ENCODE measurements at regions not wholly inside any gene's neighbourhood (a gene's known extent, or its start where the extent isn't known, plus 50 kb on each side); places are given as distances from the start of the nearest gene placed in this dataset.
"Not testable (repeated sequence)": the region's sequence is repeated elsewhere in the genome, so short reads cannot be mapped to it uniquely, and the experiment has no call there.

GRCh38 chr7:152949790-152950189 lies 190.2 kb downstream of the ACTR3B start:
- no peak for DNase-seq

GRCh38 chr7:152956006-152956405 lies 196.5 kb downstream of the ACTR3B start:
- no peak for DNase-seq

GRCh38 chr7:152959610-152960009 lies 200.1 kb downstream of the ACTR3B start:
- no peak for DNase-seq

GRCh38 chr7:152961796-152962195 lies 202.2 kb downstream of the ACTR3B start:
- DNase-seq: not testable (repeated sequence)

GRCh38 chr7:152966189-152966588 lies 206.6 kb downstream of the ACTR3B start:
- no peak for DNase-seq

- no peak for DNase-seq
Observed at GRCh38 chr7:152967958-152968357, 208.4 kb downstream of the ACTR3B start.

- no peak for DNase-seq
Observed at GRCh38 chr7:152968514-152968913, 209.0 kb downstream of the ACTR3B start.

GRCh38 chr7:152969335-152969734 lies 209.8 kb downstream of the ACTR3B start:
- no peak for DNase-seq

- DNase-seq: no peak
Observed at GRCh38 chr7:152969839-152970238, 210.3 kb downstream of the ACTR3B start.

- no peak for DNase-seq
Observed at GRCh38 chr7:152970481-152970880, 210.9 kb downstream of the ACTR3B start.

GRCh38 chr7:152974577-152974976 lies 215.0 kb downstream of the ACTR3B start:
- DNase-seq: no peak

GRCh38 chr7:152975076-152975475 lies 215.5 kb downstream of the ACTR3B start:
- DNase-seq: no peak

- DNase-seq: no peak
Observed at GRCh38 chr7:152979376-152979775, 219.8 kb downstream of the ACTR3B start.

GRCh38 chr7:152984421-152984820 lies 224.9 kb downstream of the ACTR3B start:
- no peak for DNase-seq

GRCh38 chr7:152986376-152986775 lies 226.8 kb downstream of the ACTR3B start:
- no peak for DNase-seq

- no peak for DNase-seq
Observed at GRCh38 chr7:152987656-152988055, 228.1 kb downstream of the ACTR3B start.

- DNase-seq: no peak
Observed at GRCh38 chr7:152989889-152990380, 230.4 kb downstream of the ACTR3B start.

GRCh38 chr7:152998420-152998819 lies 238.9 kb downstream of the ACTR3B start:
- DNase-seq: no peak

GRCh38 chr7:153002115-153002514 lies 242.6 kb downstream of the ACTR3B start:
- DNase-seq: no peak

GRCh38 chr7:153002572-153002971 lies 243.0 kb downstream of the ACTR3B start:
- no peak for DNase-seq

GRCh38 chr7:153004341-153004740 lies 244.8 kb downstream of the ACTR3B start:
- no peak for DNase-seq

GRCh38 chr7:153005750-153006435 lies 246.3 kb downstream of the ACTR3B start:
- DNase-seq: no peak

- no peak for DNase-seq
Observed at GRCh38 chr7:153006452-153006851, 246.9 kb downstream of the ACTR3B start.

- DNase-seq: no peak
Observed at GRCh38 chr7:153006911-153007310, 247.4 kb downstream of the ACTR3B start.

GRCh38 chr7:153010416-153010815 lies 250.9 kb downstream of the ACTR3B start:
- DNase-seq: no peak
